Chondrocyte (in vitro differentiated cells): ENCODE measurements at regions not wholly inside any gene's neighbourhood (a gene's known extent, or its start where the extent isn't known, plus 50 kb on each side); places are given as distances from the start of the nearest gene placed in this dataset.

Source experiments
- DNase-seq: peaks from one replicate; pipeline ENCODE4 v3.0.0; 2021; ENCODE audit warnings: mixed read lengths, low spot score
- H3K27ac Mint-ChIP-seq: one replicate; pipeline ENCODE4 v1.8.0; 2021; ENCODE audit warnings: mild to moderate bottlenecking, moderate library complexity, mixed read lengths; ENCODE audit not compliant: unreplicated experiment
- H3K27me3 Mint-ChIP-seq: 2 replicates; pipeline ENCODE4 v1.8.0; 2021; ENCODE audit warnings: low read depth, mixed read lengths
- H3K36me3 Mint-ChIP-seq: 2 replicates; pipeline ENCODE4 v1.8.0; 2021; ENCODE audit warnings: low read depth, mixed read lengths
- H3K4me1 Mint-ChIP-seq: 2 replicates; pipeline ENCODE4 v1.8.0; 2021; ENCODE audit warnings: low read depth, mild to moderate bottlenecking, mixed read lengths
- H3K4me3 Mint-ChIP-seq: one replicate; pipeline ENCODE4 v1.8.0; 2021; ENCODE audit warnings: mild to moderate bottlenecking, moderate library complexity, mixed read lengths; ENCODE audit not compliant: unreplicated experiment
- H3K9me3 Mint-ChIP-seq: 2 replicates; pipeline ENCODE4 v1.8.0; 2021; ENCODE audit warnings: low read depth, mixed read lengths
- TF ChIP-seq, protein P1 (sequence below): fragments of 200-600 bp; sonication (generic); IDR thresholded peaks from 2 replicates; pipeline ENCODE4 v1.5.0; 2021; ENCODE audit warnings: antibody characterized with exemption, mild to moderate bottlenecking, moderate library complexity

DNA sequence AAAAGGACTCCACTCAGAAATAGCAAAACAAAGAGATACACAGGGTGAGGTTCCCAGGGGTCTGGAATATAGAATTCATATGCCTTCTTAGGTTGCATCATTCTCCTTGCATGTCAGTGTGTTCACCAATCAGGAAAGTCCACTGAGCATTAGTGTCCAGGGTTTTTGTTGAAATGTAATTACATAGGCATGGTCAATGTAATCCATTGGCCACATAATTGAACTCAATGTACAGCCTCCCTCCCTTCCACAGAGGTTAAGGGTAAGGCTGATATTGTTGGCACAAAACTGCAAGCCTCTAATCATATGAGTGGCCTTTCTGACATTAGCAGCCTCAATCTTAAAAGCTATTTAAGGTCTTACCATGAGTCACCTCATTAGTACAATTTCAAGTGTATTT, 736.1 kb upstream of the VSTM2A start:
- Mint-ChIP-seq H3K4me1 (no peaks in the 10 kb centered on the region), H3K9me3 (no peaks in the 10 kb centered on the region), H3K27ac (no peak overlapping the region), H3K36me3 (no peaks in the 10 kb centered on the region), H3K27me3 (no peaks in the 10 kb centered on the region), H3K4me3 (no peak overlapping the region)
- TF ChIP-seq, protein P1, sequence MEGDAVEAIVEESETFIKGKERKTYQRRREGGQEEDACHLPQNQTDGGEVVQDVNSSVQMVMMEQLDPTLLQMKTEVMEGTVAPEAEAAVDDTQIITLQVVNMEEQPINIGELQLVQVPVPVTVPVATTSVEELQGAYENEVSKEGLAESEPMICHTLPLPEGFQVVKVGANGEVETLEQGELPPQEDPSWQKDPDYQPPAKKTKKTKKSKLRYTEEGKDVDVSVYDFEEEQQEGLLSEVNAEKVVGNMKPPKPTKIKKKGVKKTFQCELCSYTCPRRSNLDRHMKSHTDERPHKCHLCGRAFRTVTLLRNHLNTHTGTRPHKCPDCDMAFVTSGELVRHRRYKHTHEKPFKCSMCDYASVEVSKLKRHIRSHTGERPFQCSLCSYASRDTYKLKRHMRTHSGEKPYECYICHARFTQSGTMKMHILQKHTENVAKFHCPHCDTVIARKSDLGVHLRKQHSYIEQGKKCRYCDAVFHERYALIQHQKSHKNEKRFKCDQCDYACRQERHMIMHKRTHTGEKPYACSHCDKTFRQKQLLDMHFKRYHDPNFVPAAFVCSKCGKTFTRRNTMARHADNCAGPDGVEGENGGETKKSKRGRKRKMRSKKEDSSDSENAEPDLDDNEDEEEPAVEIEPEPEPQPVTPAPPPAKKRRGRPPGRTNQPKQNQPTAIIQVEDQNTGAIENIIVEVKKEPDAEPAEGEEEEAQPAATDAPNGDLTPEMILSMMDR = no peak
- no peak for DNase-seq

DNA sequence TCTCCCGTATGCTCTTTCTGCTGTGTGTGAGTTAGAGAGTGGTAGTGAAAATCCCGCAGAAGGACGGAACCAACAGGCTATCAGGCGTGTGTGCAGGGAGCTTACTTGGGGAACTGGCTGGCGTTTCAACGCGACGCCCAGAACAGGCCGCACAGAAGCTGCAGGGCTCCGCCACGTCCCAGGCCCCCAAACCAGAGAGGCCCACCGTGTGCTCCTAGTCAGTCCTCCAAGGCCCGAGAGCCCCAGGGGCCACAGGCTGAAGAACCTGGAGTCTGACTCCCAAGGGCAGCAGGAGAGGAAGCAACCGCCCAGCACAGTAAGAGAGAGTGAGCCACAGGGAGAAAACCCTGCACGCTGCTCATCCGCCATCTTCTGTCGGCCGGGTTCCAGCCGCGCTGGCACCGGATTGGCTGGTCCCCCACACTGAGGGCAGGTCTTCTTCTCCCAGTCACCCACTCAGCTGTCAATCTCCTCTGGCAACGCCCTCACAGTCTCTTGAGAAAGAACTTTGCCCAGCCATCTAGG, 730.6 kb upstream of the VSTM2A start:
- H3K27me3 Mint-ChIP-seq = no peaks in the 10 kb centered on the region
- H3K36me3 Mint-ChIP-seq = no peaks in the 10 kb centered on the region

DNA sequence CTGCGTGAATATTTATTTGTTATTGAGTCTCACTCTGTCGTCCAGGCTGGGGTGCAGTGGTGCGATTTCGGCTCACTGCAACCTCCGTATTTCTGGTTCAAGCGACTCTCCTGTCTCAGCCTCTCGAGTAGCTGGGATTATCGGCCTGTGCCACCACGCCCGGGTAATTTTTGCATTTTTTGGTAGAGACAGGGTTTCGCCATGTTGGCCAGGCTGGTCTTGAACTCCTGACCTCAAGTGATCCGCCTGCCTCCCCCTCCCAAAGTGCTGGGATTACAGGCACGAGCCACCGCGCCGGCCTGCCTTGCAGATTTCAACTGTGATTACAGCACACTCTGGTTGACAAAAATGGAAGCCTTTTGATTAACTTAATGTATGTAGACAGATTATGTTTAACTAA, 730.0 kb upstream of the VSTM2A start:
- Mint-ChIP-seq H3K4me3 (no peak overlapping the region), H3K27me3 (no peaks in the 10 kb centered on the region), H3K36me3 (no peaks in the 10 kb centered on the region), H3K4me1 (no peaks in the 10 kb centered on the region), H3K9me3 (peaks cover 2% of the 10 kb centered on the region), H3K27ac (no peak overlapping the region)
- TF ChIP-seq, protein P1 = no peak
- no peak for DNase-seq

More for the DNA sequence above, 730.6 kb upstream of the VSTM2A start:
- TF ChIP-seq, protein P1 = no peak
- Mint-ChIP-seq H3K4me1 (no peaks in the 10 kb centered on the region), H3K27ac (no peak overlapping the region), H3K4me3 (no peak overlapping the region), H3K9me3 (peaks cover 2% of the 10 kb centered on the region)
- no peak for DNase-seq

DNA sequence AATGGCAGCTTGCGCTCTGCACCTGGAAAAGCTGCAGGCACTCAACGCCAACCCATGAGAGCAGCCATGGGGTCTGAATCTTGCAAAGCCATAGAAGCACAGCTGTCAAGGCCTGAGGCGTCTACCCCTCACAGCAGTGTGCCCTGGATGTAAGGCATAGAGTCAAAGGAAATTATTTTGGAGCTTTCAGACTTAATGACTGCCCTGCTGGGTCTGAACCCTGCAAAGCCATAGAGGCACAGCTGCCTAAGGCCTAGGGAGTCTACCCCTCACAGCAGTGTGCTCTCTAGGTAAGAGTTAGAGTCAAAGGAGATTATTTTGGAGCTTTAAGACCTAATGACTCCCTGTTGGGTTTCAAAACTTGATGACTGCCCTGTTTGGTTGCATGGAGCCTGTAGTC, 706.9 kb upstream of the VSTM2A start:
- Mint-ChIP-seq H3K36me3 (no peaks in the 10 kb centered on the region), H3K4me3 (no peak overlapping the region), H3K4me1 (no peaks in the 10 kb centered on the region), H3K27me3 (no peaks in the 10 kb centered on the region), H3K27ac (no peak overlapping the region), H3K9me3 (peaks cover 11% of the 10 kb centered on the region)
- no peak for DNase-seq
- TF ChIP-seq, protein P1 = no peak

DNA sequence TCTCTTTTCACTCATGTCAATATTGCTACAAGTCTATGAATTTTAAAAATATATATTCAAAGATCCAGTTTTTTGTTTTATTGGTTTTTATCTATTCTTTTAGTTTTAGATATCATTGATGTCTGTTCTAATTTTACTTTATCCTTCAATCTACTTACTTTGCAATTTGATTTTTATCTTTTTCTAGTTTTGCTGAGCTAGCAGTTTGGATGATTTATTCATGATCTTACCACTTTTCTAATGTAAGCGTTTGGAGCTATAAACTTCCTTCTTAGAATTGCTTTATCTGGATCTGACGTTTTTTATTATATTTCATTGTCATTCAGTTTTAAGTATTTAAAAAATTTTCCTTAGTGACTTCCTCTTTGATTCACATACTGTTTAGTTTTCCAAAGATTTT, 664.5 kb upstream of the VSTM2A start:
- H3K4me1 Mint-ChIP-seq = no peaks in the 10 kb centered on the region
- H3K4me3 Mint-ChIP-seq = no peak overlapping the region
- DNase-seq = no peak
- TF ChIP-seq, protein P1 = no peak
- H3K27me3 Mint-ChIP-seq = no peaks in the 10 kb centered on the region
- H3K27ac Mint-ChIP-seq = no peak overlapping the region
- H3K36me3 Mint-ChIP-seq = no peaks in the 10 kb centered on the region
- H3K9me3 Mint-ChIP-seq = peaks cover 2% of the 10 kb centered on the region
